GM23338 (cell line): ENCODE measurements at regions not wholly inside any gene's neighbourhood (a gene's known extent, or its start where the extent isn't known, plus 50 kb on each side); places are given as distances from the start of the nearest gene placed in this dataset.

Experiments used
- ATAC-seq: fragments of 200-7000 bp; cut with Tn5 transposase; 3 replicates; pipeline ENCODE4 v1.9.1; 2020
- DNase-seq: peaks from one replicate; pipeline ENCODE4 v3.0.0-alpha.2; 2015; ENCODE audit warnings: low spot score
- H2AFZ ChIP-seq: fragments of 200-600 bp; sonication (generic); 2 replicates; pipeline ENCODE4 v1.8.0; 2016; ENCODE audit warnings: antibody characterized with exemption, mild to moderate bottlenecking, moderate library complexity
- H3F3A ChIP-seq: fragments of 200-600 bp; sonication (generic); replicated peaks from 2 replicates; pipeline ENCODE4 v1.8.0; 2017; ENCODE audit warnings: antibody characterized with exemption, mixed run types, low read depth
- H3K27ac ChIP-seq: fragments of 200-600 bp; sonication (generic); 2 replicates; pipeline ENCODE4 v1.6.1; 2016; ENCODE audit warnings: low read depth
- H3K27me3 ChIP-seq: fragments of 200-600 bp; sonication (generic); 2 replicates; pipeline ENCODE4 v1.8.0; 2016; ENCODE audit warnings: mild to moderate bottlenecking, mixed run types, moderate library complexity; ENCODE audit not compliant: insufficient read depth
- H3K36me3 ChIP-seq: fragments of 200-600 bp; sonication (generic); 2 replicates; pipeline ENCODE4 v1.8.0; 2016; ENCODE audit warnings: mild to moderate bottlenecking; ENCODE audit not compliant: insufficient read depth
- H3K4me1 ChIP-seq: fragments of 200-600 bp; sonication (generic); 2 replicates; pipeline ENCODE4 v1.8.0; 2016; ENCODE audit warnings: mild to moderate bottlenecking, moderate library complexity; ENCODE audit not compliant: insufficient read depth
- H3K4me2 ChIP-seq: fragments of 200-600 bp; sonication (generic); 2 replicates; pipeline ENCODE4 v1.7.1; 2017; ENCODE audit warnings: mixed run types
- H3K4me3 ChIP-seq: fragments of 200-600 bp; sonication (generic); 2 replicates; pipeline ENCODE4 v1.6.1; 2016; ENCODE audit warnings: mixed run types
- H3K79me2 ChIP-seq: fragments of 200-600 bp; sonication (generic); replicated peaks from 2 replicates; pipeline ENCODE4 v1.8.0; 2017; ENCODE audit warnings: mild to moderate bottlenecking; ENCODE audit not compliant: insufficient read depth
- H3K9me2 ChIP-seq: fragments of 200-600 bp; sonication (generic); 2 replicates; pipeline ENCODE4 v1.8.0; 2017; ENCODE audit not compliant: insufficient read depth
- H4K20me1 ChIP-seq: fragments of 200-600 bp; sonication (generic); replicated peaks from 2 replicates; pipeline ENCODE4 v1.8.0; 2017; ENCODE audit warnings: mild to moderate bottlenecking; ENCODE audit not compliant: insufficient read depth
- H3K27ac Mint-ChIP-seq: 2 replicates; pipeline ENCODE4 v1.8.0; 2020; ENCODE audit warnings: inconsistent platforms, mild to moderate bottlenecking, moderate library complexity, mixed read lengths
- H3K27me3 Mint-ChIP-seq: 3 replicates; pipeline ENCODE4 v1.8.0; 2022; ENCODE audit warnings: low read depth, mild to moderate bottlenecking, moderate library complexity, mixed read lengths, inconsistent platforms; ENCODE audit not compliant: insufficient read depth, poor library complexity
- H3K36me3 Mint-ChIP-seq: 3 replicates; pipeline ENCODE4 v1.8.0; 2021; ENCODE audit warnings: low read depth, mild to moderate bottlenecking, inconsistent platforms, moderate library complexity, mixed read lengths
- H3K4me1 Mint-ChIP-seq: 3 replicates; pipeline ENCODE4 v1.8.0; 2020; ENCODE audit warnings: mild to moderate bottlenecking, inconsistent platforms, mixed read lengths
- H3K4me3 Mint-ChIP-seq: 3 replicates; pipeline ENCODE4 v1.8.0; 2021; ENCODE audit warnings: moderate library complexity, mild to moderate bottlenecking, inconsistent platforms, mixed read lengths
- H3K9me3 Mint-ChIP-seq: 3 replicates; pipeline ENCODE4 v1.8.0; 2020; ENCODE audit warnings: moderate library complexity, mild to moderate bottlenecking, inconsistent platforms, mixed read lengths
- EZH2phosphoT487 ChIP-seq: fragments of 200-600 bp; sonication (generic); IDR thresholded peaks from one replicate; pipeline ENCODE4 v1.8.1; 2018; ENCODE audit warnings: antibody characterized with exemption; ENCODE audit not compliant: unreplicated experiment
- JUNB ChIP-seq: IDR thresholded peaks from one replicate; pipeline ENCODE4 v1.6.1; 2016; ENCODE audit warnings: antibody characterized with exemption; ENCODE audit not compliant: unreplicated experiment
- NANOG ChIP-seq: IDR thresholded peaks from 2 replicates; pipeline ENCODE4 v1.6.1; 2016; ENCODE audit warnings: antibody characterized with exemption, borderline replicate concordance
- ZNF114 ChIP-seq: fragments of 250-450 bp; sonication (Bioruptor Pico); IDR thresholded peaks from 2 replicates; pipeline ENCODE4 v1.5.0; 2020; ENCODE audit warnings: mild to moderate bottlenecking, moderate library complexity
- ZNF331 ChIP-seq: fragments of 250-450 bp; sonication (Bioruptor Pico); IDR thresholded peaks from 2 replicates; pipeline ENCODE4 v1.5.0; 2020; ENCODE audit warnings: low read depth, mild to moderate bottlenecking, moderate library complexity
- ZNF462 ChIP-seq: fragments of 250-450 bp; sonication (Bioruptor Pico); IDR thresholded peaks from 2 replicates; pipeline ENCODE4 v1.5.0; 2020; ENCODE audit warnings: mild to moderate bottlenecking, moderate library complexity
- TF ChIP-seq, protein P1 (sequence below): IDR thresholded peaks from one replicate; pipeline ENCODE4 v1.6.1; 2018; ENCODE audit warnings: antibody characterized with exemption; ENCODE audit not compliant: unreplicated experiment

GRCh38 chr1:4140821-4141220, 240.7 kb upstream of the C1orf174 start (continued):
- TF ChIP-seq, protein P1, sequence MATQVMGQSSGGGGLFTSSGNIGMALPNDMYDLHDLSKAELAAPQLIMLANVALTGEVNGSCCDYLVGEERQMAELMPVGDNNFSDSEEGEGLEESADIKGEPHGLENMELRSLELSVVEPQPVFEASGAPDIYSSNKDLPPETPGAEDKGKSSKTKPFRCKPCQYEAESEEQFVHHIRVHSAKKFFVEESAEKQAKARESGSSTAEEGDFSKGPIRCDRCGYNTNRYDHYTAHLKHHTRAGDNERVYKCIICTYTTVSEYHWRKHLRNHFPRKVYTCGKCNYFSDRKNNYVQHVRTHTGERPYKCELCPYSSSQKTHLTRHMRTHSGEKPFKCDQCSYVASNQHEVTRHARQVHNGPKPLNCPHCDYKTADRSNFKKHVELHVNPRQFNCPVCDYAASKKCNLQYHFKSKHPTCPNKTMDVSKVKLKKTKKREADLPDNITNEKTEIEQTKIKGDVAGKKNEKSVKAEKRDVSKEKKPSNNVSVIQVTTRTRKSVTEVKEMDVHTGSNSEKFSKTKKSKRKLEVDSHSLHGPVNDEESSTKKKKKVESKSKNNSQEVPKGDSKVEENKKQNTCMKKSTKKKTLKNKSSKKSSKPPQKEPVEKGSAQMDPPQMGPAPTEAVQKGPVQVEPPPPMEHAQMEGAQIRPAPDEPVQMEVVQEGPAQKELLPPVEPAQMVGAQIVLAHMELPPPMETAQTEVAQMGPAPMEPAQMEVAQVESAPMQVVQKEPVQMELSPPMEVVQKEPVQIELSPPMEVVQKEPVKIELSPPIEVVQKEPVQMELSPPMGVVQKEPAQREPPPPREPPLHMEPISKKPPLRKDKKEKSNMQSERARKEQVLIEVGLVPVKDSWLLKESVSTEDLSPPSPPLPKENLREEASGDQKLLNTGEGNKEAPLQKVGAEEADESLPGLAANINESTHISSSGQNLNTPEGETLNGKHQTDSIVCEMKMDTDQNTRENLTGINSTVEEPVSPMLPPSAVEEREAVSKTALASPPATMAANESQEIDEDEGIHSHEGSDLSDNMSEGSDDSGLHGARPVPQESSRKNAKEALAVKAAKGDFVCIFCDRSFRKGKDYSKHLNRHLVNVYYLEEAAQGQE, result no peak
- TF ChIP-seq ZNF114, result no peak

DNA sequence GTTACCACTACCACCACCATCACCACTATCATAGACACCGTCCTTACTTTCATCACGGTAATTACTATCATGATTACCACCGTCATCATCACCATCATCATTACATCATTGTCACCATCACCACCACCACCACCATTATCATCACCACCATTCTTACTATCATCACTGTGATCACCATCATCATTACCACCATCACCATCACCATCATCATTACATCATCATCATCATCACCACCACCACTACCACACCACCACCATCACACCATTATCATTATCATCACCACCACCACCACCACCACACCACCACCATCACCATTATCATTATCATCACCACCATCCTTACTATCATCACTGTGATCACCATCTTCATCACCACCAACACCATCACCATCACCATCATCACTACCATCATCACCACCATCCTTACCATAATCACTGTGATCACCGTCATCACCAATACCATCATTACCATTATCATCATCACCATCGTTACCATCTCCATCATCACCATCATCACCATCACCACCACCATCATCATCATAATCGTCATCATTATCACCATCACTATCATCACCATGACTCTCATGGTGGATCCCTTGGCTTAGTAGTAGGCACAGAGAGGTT, 244.4 kb upstream of the C1orf174 start:
- Histone ChIP-seq H3K36me3 (no peaks in the 10 kb centered on the region), H3F3A (no peaks in the 10 kb centered on the region), H4K20me1 (no peaks in the 10 kb centered on the region), H3K4me3 (no peak overlapping the region), H3K27me3 (no peaks in the 10 kb centered on the region), H3K9me2 (no peaks in the 10 kb centered on the region), H3K4me1 (no peaks in the 10 kb centered on the region), H2AFZ (no peak overlapping the region), H3K79me2 (no peaks in the 10 kb centered on the region), H3K4me2 (no peak overlapping the region), H3K27ac (no peak overlapping the region)
- Mint-ChIP-seq H3K36me3 (peaks cover 15% of the 10 kb centered on the region; the same call in 2 of the 3 replicates), H3K9me3 (peaks cover 52% of the 10 kb centered on the region), H3K27ac (no peak overlapping the region), H3K4me3 (no peak overlapping the region), H3K27me3 (peaks cover 4% of the 10 kb centered on the region), H3K4me1 (no peaks in the 10 kb centered on the region)
- ATAC-seq (no peak), DNase-seq (no peak)
- no peak for TF ChIP-seq JUNB
- TF ChIP-seq NANOG, result no peak
- no peak for TF ChIP-seq ZNF462 (CRISPR knock-in tag)
- TF ChIP-seq ZNF331 (CRISPR knock-in tag), result no peak
- no peak for TF ChIP-seq ZNF114
- no peak for TF ChIP-seq EZH2phosphoT487
